GM18511 (cell line): ENCODE measurements at regions not wholly inside any gene's neighbourhood (a gene's known extent, or its start where the extent isn't known, plus 50 kb on each side); places are given as distances from the start of the nearest gene placed in this dataset.
"Not testable (repeated sequence)": the region's sequence is repeated elsewhere in the genome, so short reads cannot be mapped to it uniquely, and the experiment has no call there.

Experiments used
- ATAC-seq: cut with Tn5 transposase; IDR thresholded peaks from one replicate; pipeline ENCODE4 v1.9.1; 2021; ENCODE audit warnings: mild to moderate bottlenecking, moderate library complexity; ENCODE audit not compliant: unreplicated experiment

DNA sequence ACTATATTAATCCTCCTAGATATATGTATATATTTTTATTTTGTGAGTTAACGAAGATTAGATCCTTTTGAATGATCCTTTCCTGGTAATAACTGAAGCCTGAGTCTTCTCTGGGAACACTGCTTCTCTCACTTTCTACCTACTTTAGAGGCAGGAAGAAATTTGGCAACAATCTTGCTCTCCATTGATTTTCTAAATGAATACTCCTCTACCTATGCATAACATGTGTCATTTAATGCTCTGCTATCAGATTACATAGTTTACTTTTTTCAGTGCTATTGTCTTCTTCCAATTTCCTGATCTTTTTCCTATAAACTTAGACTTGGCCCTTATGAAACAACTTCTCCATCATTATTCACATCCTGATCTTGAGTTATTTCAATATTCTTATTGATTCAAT is 60.4 kb upstream of the PDHA2 start:
- no peak for ATAC-seq

DNA sequence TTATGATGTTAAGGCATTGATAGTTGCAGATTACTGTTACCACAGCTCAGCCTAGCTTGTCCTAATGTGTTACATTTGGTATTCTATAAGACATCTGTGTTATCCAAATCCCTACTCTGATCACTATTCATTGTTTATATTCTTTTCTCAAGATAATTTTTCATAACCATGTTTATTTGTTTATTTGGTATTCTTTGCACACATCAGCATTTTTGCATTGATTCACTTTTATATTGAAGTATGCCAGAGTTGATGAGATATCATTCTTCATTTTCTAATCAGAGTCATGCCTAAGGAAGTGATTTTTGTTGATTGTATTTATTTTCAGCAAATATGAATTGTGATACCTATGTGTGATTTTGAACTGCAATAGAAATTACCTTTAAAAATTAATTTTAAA is 61.2 kb upstream of the PDHA2 start:
- ATAC-seq = no peak

DNA sequence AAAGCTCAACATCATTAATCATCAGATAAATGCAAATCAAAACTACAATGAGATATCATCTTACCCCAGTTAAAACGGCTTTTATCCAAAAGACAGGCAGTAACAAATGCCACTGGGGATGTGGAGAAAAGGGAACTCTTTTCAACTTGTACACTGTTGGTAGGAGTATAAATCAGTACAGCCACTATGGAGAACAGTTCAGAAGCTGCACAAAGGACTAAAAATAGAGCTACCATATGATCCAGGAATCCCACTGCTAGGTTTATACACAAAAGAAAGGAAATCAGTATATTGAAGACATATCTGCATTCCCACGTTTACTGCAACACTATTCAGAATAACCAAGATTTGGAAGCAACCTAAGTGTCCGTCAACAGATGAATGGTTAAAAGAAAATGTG is 69.3 kb upstream of the PDHA2 start:
- ATAC-seq = not testable (repeated sequence)

DNA sequence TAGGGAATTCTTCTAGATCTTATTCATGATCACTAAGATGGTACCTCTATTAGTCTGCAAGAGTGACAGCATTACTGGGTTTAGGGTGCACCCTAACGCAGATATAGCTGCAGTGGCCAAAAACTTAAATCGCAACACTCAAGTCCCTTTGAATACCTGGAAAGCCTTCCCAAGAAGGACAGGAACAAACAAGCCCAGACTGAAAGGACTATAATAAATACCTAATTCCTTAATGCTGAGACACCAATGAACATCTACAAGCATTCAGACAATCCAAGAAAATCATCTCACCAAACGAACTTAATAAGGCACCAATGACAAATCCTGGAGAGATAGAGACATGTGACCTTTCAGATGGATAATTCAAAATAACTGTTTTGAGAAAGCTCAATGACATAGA is 74.9 kb upstream of the PDHA2 start:
- ATAC-seq = no peak

DNA sequence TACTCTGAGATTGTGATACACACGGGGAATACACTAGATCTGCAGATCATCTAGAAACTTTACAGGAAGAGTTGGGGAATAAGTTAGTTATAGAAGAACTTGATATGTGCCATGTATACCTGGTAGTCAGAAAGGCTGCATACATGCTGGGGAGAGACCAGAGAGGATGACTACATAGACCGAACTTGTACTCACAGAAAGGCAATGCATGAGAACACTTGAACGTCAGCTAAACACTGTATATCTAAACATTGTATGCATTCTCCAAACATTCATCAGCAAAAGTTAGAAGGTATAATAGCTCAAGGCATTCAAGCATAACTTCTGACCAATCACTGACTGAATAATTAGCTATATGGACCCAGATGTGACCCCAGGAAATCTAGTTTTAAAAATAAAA is 78.0 kb upstream of the PDHA2 start:
- ATAC-seq = no peak

DNA sequence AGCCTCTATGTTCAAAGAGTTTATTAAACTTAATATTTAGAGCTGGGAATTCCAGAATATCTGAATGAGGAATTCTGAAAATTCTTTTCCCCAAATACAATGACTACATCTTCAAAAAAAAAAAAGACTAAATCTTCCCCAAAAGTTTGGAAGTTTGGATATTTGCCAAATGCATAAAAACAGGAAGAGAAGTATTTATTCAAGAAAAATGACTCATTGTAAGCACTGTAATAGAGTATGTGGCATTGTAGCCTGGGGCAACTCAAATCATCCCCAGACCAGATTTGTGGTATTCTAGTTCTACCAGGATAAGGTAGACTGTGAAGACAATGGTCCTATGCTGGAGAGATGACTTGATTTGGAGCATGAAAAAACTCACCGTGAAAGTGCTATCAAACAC is 78.5 kb upstream of the PDHA2 start:
- no peak for ATAC-seq

DNA sequence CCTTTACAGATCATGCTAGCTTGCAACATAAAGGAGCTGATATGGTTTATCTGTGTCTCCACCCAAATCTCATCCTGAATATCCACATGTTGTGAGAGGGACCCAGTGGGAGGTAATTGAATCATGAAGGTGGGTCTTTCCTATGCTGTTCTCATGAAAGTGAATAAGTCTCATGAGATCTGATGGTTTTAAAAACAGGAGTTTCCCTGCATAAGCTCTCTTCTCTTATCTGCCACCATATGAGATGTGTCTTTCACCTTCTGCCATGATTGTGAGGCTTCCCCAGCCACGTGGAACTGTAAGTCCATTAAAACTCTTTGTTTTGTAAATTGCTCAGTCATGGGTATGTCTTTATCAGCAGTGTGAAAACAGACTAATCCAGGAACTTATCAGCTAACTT is 79.2 kb upstream of the PDHA2 start:
- not testable (repeated sequence) for ATAC-seq

DNA sequence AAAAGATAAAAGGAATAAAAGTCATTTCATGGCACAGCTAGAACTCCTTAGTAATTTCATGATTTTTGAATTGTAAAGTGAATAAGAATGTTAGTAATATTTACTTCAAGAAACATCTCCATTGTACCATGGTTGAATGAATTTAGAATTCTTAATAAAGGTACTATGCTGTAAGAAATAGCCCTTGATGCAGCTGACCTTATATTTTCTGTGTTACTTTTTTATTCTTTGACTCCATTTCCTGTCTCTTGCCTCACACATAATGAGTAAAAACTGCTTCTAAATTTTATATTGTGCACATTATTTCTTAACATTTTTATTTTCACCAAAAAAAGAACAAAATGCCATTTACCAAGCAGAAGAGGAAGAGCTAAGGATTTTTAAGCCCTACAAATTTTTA is 81.9 kb upstream of the PDHA2 start:
- no peak for ATAC-seq

DNA sequence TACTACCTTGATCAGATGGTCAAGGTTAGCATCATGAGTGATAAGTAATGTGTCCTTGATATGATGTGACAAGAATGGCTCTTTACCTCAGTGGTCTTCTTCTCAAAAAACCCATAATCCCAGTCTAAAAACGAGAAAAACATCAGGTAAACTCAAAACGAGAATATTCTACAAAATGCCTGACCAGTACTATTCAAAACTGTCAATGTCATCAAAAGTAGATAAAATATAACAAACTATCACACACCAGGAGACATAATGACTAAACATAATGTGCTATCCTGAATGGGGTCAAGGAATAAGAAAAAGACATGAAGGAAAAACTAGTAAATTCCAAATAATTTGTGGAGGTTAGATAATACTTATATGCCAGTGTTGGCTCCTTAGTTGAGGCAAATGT is 85.2 kb upstream of the PDHA2 start:
- ATAC-seq = no peak

DNA sequence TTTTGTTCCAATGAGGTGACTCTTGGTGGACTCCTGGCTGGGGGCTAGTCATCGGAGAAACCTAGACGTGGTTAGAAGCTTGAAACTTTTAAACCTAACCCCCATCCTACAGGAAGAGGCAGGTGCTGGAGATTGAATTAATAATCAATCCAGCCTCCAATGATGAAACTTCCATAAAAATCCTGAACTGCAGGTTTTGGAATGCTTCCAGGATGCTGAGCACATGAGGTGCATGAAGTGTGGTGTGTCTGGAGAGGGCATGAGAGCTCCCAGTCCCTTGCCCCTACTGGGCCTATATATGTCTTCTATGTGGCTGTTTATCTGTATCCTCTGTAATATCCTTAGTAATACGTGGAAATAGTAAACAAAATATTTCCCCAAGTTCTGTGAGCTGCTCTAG is 90.7 kb upstream of the PDHA2 start:
- no peak for ATAC-seq

DNA sequence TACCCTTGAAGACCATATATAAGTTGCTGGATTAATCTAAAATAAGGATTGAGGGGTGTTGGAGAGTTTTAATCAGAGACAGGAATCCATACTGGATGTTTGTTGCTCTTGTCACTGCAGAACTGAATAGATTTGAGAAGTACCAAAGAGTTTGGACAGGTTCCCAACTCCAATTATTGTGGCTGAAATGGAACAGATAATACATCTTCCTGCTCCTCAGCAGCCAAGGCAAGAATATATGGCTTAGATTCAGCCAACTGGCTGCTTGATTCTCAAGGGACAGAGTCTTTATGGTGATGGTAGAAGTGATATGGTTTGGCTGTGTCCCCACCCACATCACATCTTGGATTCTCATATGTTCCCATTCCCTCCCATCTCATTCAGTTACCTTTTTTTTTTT is 97.0 kb upstream of the PDHA2 start:
- ATAC-seq = no peak

DNA sequence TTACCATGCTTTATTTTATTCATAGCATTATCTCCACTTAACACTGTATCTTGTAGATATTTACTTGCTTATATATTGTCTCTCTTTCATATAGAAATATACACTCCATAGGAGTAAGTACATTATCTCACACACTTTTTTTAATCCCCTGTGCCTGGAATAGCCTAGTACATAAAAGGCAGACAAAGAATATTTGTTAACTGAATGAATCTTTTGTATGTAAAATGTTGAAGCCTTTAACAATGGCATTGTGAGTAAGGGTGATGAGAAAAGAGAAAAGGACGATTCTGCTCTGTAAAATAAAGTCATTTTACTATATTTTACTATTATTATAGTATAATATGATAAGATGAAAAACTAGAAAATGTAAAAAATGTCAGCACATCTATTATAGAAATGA is 97.7 kb upstream of the PDHA2 start:
- no peak for ATAC-seq

DNA sequence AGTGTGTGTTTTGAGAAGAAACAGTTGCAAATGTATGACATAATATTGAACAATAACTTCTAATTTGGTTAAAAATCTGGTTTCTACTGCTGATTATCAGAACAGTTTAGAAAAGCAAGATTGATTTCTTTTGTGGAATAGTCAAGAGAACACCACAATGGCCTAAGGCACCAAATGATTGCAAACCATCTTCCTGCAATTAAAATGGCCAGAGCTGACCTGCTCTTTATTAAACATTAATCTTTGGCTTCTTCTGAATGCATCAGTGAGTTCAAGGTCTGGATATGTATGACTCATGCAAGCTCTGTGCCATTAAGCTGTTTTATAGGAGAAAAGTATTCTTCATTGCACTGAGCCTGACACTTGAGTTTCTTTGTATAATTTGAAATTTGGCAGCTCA is 107.8 kb upstream of the PDHA2 start:
- ATAC-seq = no peak

DNA sequence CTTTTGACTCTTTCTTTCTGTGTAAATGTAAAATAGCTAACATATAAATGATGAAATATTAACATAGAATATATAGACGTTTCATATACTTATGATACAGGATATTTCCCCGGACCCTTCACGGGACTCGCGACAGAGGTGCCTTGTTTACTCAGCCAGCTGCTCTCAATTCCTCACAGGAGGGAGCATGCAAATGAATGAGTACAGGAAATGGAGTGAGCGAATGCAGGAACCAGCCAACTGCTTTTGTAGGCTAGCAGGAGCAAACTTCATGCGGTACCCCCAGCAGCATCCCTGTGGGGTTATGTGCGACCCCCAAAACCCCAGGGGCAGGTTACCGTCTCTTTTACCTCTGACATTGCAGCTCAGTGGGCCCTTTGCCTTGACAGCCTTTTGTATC is 110.3 kb upstream of the PDHA2 start:
- ATAC-seq = no peak

DNA sequence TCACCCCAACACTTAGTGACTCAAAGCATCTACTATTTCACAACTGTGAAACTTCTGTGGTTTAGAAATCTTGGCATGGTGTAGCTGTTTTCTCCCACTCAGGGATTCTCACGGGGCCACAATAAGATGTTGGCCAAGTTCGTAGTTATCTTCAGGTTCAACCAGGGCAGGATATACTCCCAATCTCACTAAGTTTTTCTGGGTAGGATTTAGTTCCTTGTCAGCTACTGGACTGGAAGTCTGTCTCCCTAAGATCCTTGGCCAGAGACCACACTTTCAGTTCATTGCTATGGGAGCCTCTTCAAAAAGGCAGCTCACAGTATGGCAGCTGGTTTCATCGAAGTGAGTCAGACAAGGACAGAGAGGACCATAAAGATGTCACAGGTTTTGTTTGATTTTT is 111.7 kb upstream of the PDHA2 start:
- no peak for ATAC-seq

DNA sequence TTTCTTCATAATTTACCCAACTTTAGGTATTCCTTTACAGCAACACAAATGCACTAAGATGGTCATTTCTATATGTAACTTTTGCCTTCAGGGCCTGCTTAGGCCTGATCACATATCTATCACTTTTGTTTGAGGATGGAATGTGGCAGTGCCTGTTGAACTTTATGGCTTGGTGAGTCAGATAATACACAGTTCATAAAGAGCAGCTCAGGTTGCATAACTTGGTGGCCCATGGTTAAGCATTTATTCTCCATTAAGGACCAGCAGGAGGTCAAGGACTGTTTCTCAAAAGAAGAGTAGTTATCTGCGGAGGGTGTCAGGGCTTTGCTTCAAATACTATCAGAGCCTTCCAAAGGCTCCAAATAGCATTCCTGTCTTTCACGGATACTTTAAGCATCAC is 124.1 kb upstream of the PDHA2 start:
- ATAC-seq = no peak

DNA sequence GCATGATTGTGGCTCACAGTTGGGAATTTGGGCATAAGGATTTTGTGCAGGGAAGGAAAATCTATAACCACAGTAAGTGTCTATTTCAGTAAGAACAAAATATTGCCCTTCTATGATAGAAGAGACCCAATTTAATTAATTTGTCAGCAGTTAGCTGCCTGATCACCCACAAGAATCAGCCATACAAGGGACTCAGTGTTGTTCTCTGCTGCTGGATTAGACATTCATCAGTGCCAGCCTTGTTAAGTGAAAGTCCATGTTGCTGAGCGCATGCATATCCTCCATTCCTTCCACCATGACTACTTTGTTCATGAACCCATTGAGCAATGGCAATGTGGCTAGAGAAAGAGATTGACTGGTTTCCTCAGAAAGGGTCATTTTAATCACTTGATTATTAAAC is 125.3 kb upstream of the PDHA2 start:
- ATAC-seq = no peak

DNA sequence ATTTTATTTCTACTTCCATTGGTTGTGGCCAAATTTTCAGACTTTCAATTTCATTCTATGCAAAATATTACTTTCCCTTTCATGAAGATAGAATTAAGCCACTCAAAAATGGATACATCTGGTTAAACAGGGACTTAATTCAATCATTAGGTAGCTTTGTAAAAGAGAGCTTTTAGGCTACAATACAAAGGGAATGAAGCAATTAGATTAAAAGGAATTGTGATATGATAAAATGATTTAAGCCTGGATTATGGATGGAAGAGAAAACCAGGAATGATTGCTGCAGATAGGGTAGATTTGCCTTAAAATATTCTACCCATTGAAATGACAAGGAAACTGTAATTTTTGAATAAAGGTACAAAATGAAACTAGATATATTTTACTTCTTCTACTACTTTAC is 134.6 kb upstream of the PDHA2 start:
- no peak for ATAC-seq

DNA sequence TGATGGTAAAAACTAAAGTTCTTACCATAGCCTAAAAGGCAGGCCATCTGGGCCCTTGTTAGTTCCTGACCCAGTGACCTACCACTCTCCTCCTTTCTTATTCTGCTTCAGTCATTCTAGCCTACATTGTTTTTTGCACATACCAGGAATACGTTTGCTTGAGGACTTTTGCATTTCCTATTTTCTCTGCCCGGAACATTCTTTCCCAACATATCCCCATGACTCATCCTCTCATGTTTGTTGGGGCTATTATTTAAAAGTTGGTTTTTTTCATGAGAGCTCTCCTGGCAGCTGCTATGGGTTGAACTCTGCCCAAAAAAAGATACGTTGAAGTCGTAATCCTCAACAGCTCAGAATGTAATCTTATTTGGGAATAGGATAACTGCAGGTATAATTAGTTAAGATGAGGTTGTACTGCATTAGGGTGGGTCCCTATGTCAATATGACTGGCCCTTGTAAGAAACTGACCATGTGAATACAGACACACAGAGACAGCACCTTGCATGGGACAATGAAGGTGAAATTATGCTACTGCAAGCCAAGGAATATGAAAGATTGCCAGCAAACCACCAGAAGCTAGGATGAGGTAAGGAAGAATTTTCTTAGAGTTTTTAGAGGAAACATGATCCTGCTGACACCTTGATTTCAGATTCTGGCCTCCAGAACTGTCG is 138.3 kb upstream of the PDHA2 start:
- ATAC-seq = no peak

DNA sequence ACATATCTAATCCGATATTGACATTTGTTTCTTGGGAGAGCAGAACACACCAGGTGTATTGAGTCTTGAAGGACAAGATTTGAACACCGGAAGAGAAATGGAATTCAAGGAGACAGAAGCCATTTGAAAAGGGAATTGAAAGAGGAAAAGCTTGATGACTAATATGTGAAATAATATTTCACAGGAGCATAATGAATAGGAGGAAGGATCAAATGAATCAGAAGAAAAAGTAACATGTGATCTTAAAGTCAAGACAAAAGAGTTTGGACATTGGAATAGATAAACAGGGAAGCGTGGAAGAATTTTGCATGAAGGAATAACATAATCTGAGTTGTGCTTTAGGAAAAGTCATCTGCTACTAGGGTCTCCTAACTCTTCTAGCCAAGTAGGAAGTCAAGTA is 145.5 kb upstream of the PDHA2 start:
- no peak for ATAC-seq

DNA sequence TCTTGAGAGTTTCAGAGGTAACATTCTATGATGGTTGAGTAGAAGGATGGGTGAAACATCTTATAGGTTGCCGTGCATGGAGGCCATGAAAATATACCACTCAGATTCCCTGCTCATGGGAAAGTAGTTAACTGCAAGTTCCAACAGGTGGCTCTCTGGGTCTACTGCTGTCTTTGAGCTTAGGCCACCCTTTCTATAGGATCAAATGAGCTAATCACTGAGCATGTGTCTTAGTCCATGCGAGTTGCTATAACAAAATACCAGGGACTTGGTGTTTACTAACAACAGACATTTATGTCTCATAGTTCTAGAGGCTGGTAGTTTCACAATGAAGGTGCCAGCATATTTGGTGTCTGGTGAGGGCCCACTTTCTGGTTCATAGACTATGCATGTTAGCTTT is 144.8 kb upstream of the UNC5C start:
- ATAC-seq = no peak

DNA sequence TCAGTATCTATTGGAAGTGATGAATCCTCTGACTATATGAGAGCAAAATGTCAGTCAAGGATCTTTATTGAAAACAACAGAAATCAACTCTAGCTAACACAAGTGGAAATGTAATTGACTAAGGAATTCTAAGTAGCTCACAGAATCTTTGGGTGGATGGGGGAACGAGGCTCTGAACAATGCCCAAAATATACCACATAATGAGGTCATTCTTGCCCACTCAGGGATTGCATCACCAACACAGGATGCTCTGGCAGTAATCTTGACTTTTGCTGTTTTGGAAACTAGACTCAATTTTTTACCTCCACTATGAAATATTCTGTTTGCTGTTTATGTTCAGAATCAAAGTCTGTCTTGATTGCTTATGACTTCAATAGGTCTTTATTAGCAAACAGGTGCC is 127.4 kb upstream of the UNC5C start:
- no peak for ATAC-seq

DNA sequence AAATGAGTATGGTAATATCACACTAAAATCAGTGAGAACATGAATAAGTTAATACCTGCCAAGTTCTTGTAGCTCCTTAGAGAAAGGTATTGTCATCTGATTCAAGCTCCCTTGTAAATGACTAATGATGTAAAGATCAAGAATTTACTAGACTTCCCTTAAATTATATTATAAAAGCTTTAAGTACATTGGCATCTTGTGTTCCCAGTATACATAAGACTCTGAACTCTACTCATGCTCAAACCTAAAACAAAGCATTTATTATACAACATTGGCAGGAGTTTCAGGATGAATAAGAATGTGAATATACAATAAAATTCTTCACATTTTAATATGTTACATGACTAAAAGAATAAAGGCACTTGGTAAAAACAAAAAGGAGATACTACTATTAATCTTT is 126.8 kb upstream of the UNC5C start:
- ATAC-seq = no peak

DNA sequence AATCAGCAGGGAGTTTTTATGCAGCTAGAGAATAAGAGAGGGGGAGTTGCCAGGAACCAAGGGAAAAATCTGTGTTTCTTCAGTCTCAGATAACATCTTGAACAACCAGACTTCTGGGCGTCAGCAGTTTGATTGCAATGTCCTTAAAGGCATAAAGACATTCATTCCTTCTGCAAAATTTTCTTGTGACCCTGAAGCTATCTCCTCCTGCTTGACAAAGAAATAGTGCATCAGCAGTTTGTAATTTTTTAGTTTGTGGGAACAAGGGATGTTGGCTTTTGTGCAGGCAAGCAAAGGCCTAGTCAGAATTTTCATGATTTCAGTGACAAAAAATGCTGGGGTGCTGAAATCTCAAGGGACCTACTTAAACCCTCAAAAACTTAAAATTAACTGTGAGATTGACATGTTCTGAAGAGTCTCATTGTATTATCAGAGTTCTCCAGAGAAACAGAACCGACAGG is 125.8 kb upstream of the UNC5C start:
- no peak for ATAC-seq
